Fibroblast of lung (primary cell): ENCODE measurements at regions not wholly inside any gene's neighbourhood (a gene's known extent, or its start where the extent isn't known, plus 50 kb on each side); places are given as distances from the start of the nearest gene placed in this dataset.
"Not testable (repeated sequence)": the region's sequence is repeated elsewhere in the genome, so short reads cannot be mapped to it uniquely, and the experiment has no call there.

ENCODE experiments used
- DNase-seq, 2 donors: peaks; one replicate each; pipeline versions ENCODE4 v3.0.0 to v3.0.0-alpha.2; 2010; ENCODE audit warnings: low read depth in 2 of 2
- H2AFZ ChIP-seq: 2 replicates; pipeline ENCODE4 v1.5.1; 2012; ENCODE audit warnings: low read length, control low read depth, inconsistent platforms
- H3K27ac ChIP-seq: 2 replicates; pipeline ENCODE4 v1.5.1; 2011; ENCODE audit warnings: low read length, control low read depth; ENCODE audit not compliant: insufficient read depth
- H3K27me3 ChIP-seq: 2 replicates; pipeline ENCODE4 v1.5.1; 2011; ENCODE audit warnings: mild to moderate bottlenecking, low read length; ENCODE audit not compliant: control insufficient read depth, insufficient read depth
- H3K36me3 ChIP-seq: 2 replicates; pipeline ENCODE4 v1.5.1; 2011; ENCODE audit warnings: low read length; ENCODE audit not compliant: control insufficient read depth, insufficient read depth
- H3K4me1 ChIP-seq: 2 replicates; pipeline ENCODE4 v1.5.1; 2011; ENCODE audit warnings: low read length; ENCODE audit not compliant: control insufficient read depth, insufficient read depth; ENCODE audit errors: extremely low read depth
- H3K4me2 ChIP-seq: 2 replicates; pipeline ENCODE4 v1.5.1; 2011; ENCODE audit warnings: low read length, control low read depth; ENCODE audit not compliant: insufficient read depth; ENCODE audit errors: extremely low read depth
- H3K4me3 ChIP-seq, 4 experiments: fragments of 200-600 bp in 1 of 4; sonication (generic) in 1 of 4; replicated peaks in 1 of 4; 2 replicates each; pipeline ENCODE4 v1.5.1; 2011 to 2016; ENCODE audit warnings: low read length in 4 of 4, low read depth in 3 of 4, mild to moderate bottlenecking in 3 of 4, control low read depth in 2 of 4, inconsistent platforms in 1 of 4, mixed read lengths in 1 of 4; ENCODE audit not compliant: insufficient read depth in 1 of 4; ENCODE audit errors: control extremely low read depth in 1 of 4
- H3K79me2 ChIP-seq: 2 replicates; pipeline ENCODE4 v1.5.1; 2012; ENCODE audit warnings: mild to moderate bottlenecking, low read length, inconsistent platforms; ENCODE audit not compliant: control insufficient read depth, insufficient read depth
- H3K9ac ChIP-seq: 2 replicates; pipeline ENCODE4 v1.5.1; 2011; ENCODE audit warnings: mild to moderate bottlenecking, low read length, control low read depth; ENCODE audit not compliant: insufficient read depth
- H3K9me3 ChIP-seq: 2 replicates; pipeline ENCODE4 v1.5.1; 2012; ENCODE audit warnings: low read depth, low read length; ENCODE audit not compliant: control insufficient read depth, insufficient read depth
- H4K20me1 ChIP-seq: 2 replicates; pipeline ENCODE4 v1.5.1; 2011; ENCODE audit warnings: low read length; ENCODE audit not compliant: control insufficient read depth, insufficient read depth; ENCODE audit errors: extremely low read depth
- CTCF ChIP-seq, 2 donors: IDR thresholded peaks in 1 of 2; conservative IDR thresholded peaks in 1 of 2; 1 replicate in 1 of 2; 2 replicates in 1 of 2; pipeline ENCODE4 v1.5.1; 2011 to 2012; ENCODE audit warnings: low read length in 2 of 2, control low read depth in 1 of 2, inconsistent platforms in 1 of 2, low read depth in 1 of 2, mild to moderate bottlenecking in 1 of 2
- EZH2 ChIP-seq: IDR thresholded peaks from 2 replicates; pipeline ENCODE4 v1.5.1; 2012; ENCODE audit warnings: low read length, control low read depth, mild to moderate bottlenecking; ENCODE audit errors: missing control alignments

- no peak overlapping the region for H3K9ac ChIP-seq
- H3K36me3 ChIP-seq = no peaks in the 10 kb centered on the region
- H3K79me2 ChIP-seq = no peaks in the 10 kb centered on the region
- DNase-seq = no peak
- no peak overlapping the region for H3K27ac ChIP-seq
- H3K27me3 ChIP-seq = no peaks in the 10 kb centered on the region
- H3K4me3 ChIP-seq = no peak overlapping the region
- TF ChIP-seq EZH2 (no peak), CTCF (conservative IDR thresholded peaks at IDR 0.05 in 1 of 2, IDR thresholded peaks at IDR 0.05 in 1 of 2; ENCODE audit: low read depth in 1 of 2, low read length in 2 of 2) (no peak)
- H2AFZ ChIP-seq = no peak overlapping the region
- H3K4me2 ChIP-seq = no peak overlapping the region
- no peaks in the 10 kb centered on the region for H3K9me3 ChIP-seq
- no peaks in the 10 kb centered on the region for H4K20me1 ChIP-seq
- no peaks in the 10 kb centered on the region for H3K4me1 ChIP-seq
Observed at GRCh38 chr7:20545016-20545415, 70.5 kb upstream of the ABCB5 start.

GRCh38 chr7:20546958-20547357 lies 68.5 kb upstream of the ABCB5 start:
- H4K20me1 ChIP-seq, H3K4me3 ChIP-seq, H3K79me2 ChIP-seq, H3K36me3 ChIP-seq, H3K9ac ChIP-seq, H2AFZ ChIP-seq, H3K27ac ChIP-seq, H3K27me3 ChIP-seq, H3K4me2 ChIP-seq, H3K9me3 ChIP-seq, DNase-seq, H3K4me1 ChIP-seq: not testable (repeated sequence)

GRCh38 chr7:20554072-20554471 lies 61.4 kb upstream of the ABCB5 start:
- H2AFZ ChIP-seq = no peak overlapping the region
- H3K4me1 ChIP-seq = no peaks in the 10 kb centered on the region
- H3K9me3 ChIP-seq = no peaks in the 10 kb centered on the region
- H3K36me3 ChIP-seq = no peaks in the 10 kb centered on the region
- DNase-seq = no peak
- TF ChIP-seq CTCF (conservative IDR thresholded peaks at IDR 0.05 in 1 of 2, IDR thresholded peaks at IDR 0.05 in 1 of 2; ENCODE audit: low read depth in 1 of 2, low read length in 2 of 2) (no peak), EZH2 (no peak)
- H3K4me2 ChIP-seq = no peak overlapping the region
- H4K20me1 ChIP-seq = no peaks in the 10 kb centered on the region
- H3K27me3 ChIP-seq = no peaks in the 10 kb centered on the region
- H3K4me3 ChIP-seq = no peak overlapping the region
- H3K27ac ChIP-seq = no peak overlapping the region
- H3K79me2 ChIP-seq = no peaks in the 10 kb centered on the region
- no peak overlapping the region for H3K9ac ChIP-seq

GRCh38 chr7:20556091-20556490 lies 59.4 kb upstream of the ABCB5 start:
- no peak overlapping the region for H3K4me2 ChIP-seq
- H3K9me3 ChIP-seq = no peaks in the 10 kb centered on the region
- no peaks in the 10 kb centered on the region for H3K36me3 ChIP-seq
- H4K20me1 ChIP-seq = no peaks in the 10 kb centered on the region
- no peak for DNase-seq
- H2AFZ ChIP-seq = no peak overlapping the region
- no peak overlapping the region for H3K9ac ChIP-seq
- no peaks in the 10 kb centered on the region for H3K27me3 ChIP-seq
- no peaks in the 10 kb centered on the region for H3K4me1 ChIP-seq
- H3K27ac ChIP-seq = no peak overlapping the region
- no peaks in the 10 kb centered on the region for H3K79me2 ChIP-seq
- TF ChIP-seq EZH2 = no peak
- no peak for TF ChIP-seq CTCF (conservative IDR thresholded peaks at IDR 0.05 in 1 of 2, IDR thresholded peaks at IDR 0.05 in 1 of 2; ENCODE audit: low read depth in 1 of 2, low read length in 2 of 2)
- no peak overlapping the region for H3K4me3 ChIP-seq
